ENCODE measurements at regions not wholly inside any gene's neighbourhood (a gene's known extent, or its start where the extent isn't known, plus 50 kb on each side); places are given as distances from the start of the nearest gene placed in this dataset.

GRCh38 chr7:26090927-26091519 is 61.0 kb upstream of the NFE2L3 start:
- TF ChIP-seq CTCF (IDR thresholded peaks at IDR 0.05; ENCODE audit: low read depth, low read length) (peak; percentile 82), EZH2phosphoT487 (IDR thresholded peaks at IDR 0.05; ENCODE audit: low read depth) (no peak)

Measured in OCI-LY3 (cell line).